OCI-LY3 (cell line): ENCODE measurements at regions not wholly inside any gene's neighbourhood (a gene's known extent, or its start where the extent isn't known, plus 50 kb on each side); places are given as distances from the start of the nearest gene placed in this dataset.

Experiments used
- EZH2phosphoT487 ChIP-seq: fragments of 200-600 bp; shearing (Covaris generic); IDR thresholded peaks from 2 replicates; pipeline ENCODE4 v1.6.1; 2018; ENCODE audit warnings: antibody characterized with exemption, mixed run types, low read depth
- TF ChIP-seq, protein P1 (sequence below): fragments of 200-600, 300-600 bp; sonication (generic); IDR thresholded peaks from 2 replicates; pipeline ENCODE4 v1.5.1; 2014; ENCODE audit warnings: antibody characterized with exemption, low read length, low read depth

DNA sequence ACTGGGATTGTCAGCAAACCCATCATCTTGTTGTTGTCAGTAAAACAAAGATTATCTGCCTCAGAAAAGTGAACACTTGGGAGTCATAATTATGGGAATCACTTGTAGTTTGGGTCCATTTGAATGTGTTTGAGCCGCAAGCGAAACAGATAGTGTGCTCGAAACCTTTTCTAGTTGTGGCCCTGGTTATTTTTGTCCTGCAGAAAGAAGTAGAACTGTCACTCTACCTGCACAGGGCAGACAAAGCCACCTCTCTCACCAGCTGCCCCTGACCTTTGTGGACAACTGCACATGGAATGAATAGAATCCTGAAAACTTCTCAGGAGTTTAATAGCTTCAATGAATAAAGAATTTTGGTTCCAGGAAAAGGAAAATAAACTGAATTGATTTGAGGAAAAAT lies 156.1 kb upstream of the CHD6 start:
- TF ChIP-seq, protein P1, sequence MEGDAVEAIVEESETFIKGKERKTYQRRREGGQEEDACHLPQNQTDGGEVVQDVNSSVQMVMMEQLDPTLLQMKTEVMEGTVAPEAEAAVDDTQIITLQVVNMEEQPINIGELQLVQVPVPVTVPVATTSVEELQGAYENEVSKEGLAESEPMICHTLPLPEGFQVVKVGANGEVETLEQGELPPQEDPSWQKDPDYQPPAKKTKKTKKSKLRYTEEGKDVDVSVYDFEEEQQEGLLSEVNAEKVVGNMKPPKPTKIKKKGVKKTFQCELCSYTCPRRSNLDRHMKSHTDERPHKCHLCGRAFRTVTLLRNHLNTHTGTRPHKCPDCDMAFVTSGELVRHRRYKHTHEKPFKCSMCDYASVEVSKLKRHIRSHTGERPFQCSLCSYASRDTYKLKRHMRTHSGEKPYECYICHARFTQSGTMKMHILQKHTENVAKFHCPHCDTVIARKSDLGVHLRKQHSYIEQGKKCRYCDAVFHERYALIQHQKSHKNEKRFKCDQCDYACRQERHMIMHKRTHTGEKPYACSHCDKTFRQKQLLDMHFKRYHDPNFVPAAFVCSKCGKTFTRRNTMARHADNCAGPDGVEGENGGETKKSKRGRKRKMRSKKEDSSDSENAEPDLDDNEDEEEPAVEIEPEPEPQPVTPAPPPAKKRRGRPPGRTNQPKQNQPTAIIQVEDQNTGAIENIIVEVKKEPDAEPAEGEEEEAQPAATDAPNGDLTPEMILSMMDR: no peak
- no peak for TF ChIP-seq EZH2phosphoT487
